ENCODE measurements at regions not wholly inside any gene's neighbourhood (a gene's known extent, or its start where the extent isn't known, plus 50 kb on each side); places are given as distances from the start of the nearest gene placed in this dataset.

DNA sequence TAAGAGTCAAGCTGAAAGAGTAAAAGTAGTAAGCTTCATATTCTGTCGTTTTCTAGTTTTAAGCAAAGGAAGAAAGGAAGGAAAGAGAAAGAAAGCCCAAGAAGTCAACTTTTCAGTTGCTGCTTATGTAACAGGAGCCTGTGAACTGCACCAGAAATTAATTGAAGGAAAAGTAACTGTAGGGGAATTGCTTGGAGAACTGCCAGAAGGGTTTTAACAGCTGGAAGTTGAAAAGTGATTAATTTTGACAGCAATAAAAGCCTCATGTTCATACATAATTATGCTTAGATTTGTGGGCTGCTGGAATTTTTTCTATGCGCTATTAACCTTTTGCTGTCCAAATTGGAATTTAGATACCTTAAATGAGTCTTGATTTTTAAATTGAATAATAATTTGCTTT is 255.7 kb downstream of the ENC1 start:
- Histone ChIP-seq H3K4me3 (no peak overlapping the region), H3K4me1 (peaks cover 12% of the 10 kb centered on the region), H3K27ac (no peak overlapping the region), H3K36me3 (no peaks in the 10 kb centered on the region), H3K27me3 (no peaks in the 10 kb centered on the region), H3K9me3 (no peaks in the 10 kb centered on the region)
- TF ChIP-seq EP300 (IDR thresholded peaks at IDR 0.05) (no peak), POLR2AphosphoS5 (IDR thresholded peaks at IDR 0.05) (no peak), POLR2A (IDR thresholded peaks at IDR 0.05) (no peak)
- TF ChIP-seq, protein P1, sequence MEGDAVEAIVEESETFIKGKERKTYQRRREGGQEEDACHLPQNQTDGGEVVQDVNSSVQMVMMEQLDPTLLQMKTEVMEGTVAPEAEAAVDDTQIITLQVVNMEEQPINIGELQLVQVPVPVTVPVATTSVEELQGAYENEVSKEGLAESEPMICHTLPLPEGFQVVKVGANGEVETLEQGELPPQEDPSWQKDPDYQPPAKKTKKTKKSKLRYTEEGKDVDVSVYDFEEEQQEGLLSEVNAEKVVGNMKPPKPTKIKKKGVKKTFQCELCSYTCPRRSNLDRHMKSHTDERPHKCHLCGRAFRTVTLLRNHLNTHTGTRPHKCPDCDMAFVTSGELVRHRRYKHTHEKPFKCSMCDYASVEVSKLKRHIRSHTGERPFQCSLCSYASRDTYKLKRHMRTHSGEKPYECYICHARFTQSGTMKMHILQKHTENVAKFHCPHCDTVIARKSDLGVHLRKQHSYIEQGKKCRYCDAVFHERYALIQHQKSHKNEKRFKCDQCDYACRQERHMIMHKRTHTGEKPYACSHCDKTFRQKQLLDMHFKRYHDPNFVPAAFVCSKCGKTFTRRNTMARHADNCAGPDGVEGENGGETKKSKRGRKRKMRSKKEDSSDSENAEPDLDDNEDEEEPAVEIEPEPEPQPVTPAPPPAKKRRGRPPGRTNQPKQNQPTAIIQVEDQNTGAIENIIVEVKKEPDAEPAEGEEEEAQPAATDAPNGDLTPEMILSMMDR (IDR thresholded peaks at IDR 0.05) = no peak
- WGBS = 34% methylated on average over 2 of the region's 2 CpGs
- no peak for DNase-seq (ENCODE audit: low spot score in 2 of 2)

DNA sequence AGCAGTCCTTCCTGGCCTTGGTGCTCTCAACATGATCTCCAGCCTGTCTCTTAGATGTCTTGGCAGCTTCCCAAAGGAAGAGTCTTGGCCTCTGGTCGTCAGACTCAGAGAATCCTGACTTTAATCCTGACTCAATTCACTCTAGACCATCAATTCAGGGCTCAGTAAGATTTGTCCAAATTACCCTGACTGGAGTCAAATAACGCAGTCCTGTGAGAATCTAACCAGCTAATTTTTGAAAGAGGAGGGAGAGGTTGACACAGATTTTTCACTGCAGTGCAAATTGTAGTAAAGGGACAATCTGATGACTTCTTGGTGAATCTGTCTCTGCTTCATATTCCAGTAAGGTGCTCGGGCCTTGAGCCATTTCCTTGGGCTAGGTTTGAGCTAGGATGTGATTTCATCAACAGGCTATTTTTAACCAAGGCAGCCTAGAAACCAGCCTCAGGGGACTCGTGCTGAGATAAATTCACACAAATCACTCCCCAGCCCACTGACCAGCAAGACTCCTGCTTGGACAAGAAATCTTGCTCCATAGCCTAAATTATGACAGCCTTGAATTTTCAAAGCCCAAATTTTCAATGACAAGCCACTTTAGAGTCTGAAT is 257.4 kb downstream of the ENC1 start:
- Histone ChIP-seq H3K4me1 (peaks cover 12% of the 10 kb centered on the region), H3K4me3 (no peak overlapping the region), H3K9me3 (no peaks in the 10 kb centered on the region), H3K27ac (no peak overlapping the region), H3K36me3 (no peaks in the 10 kb centered on the region), H3K27me3 (no peaks in the 10 kb centered on the region)
- 29% methylated on average over 4 of the region's 4 CpGs for WGBS
- no peak for TF ChIP-seq EP300 (IDR thresholded peaks at IDR 0.05)
- TF ChIP-seq, protein P1 (IDR thresholded peaks at IDR 0.05) = no peak
- no peak for TF ChIP-seq POLR2A (IDR thresholded peaks at IDR 0.05)
- TF ChIP-seq POLR2AphosphoS5 (IDR thresholded peaks at IDR 0.05) = no peak
- no peak for DNase-seq (ENCODE audit: low spot score in 2 of 2)

DNA sequence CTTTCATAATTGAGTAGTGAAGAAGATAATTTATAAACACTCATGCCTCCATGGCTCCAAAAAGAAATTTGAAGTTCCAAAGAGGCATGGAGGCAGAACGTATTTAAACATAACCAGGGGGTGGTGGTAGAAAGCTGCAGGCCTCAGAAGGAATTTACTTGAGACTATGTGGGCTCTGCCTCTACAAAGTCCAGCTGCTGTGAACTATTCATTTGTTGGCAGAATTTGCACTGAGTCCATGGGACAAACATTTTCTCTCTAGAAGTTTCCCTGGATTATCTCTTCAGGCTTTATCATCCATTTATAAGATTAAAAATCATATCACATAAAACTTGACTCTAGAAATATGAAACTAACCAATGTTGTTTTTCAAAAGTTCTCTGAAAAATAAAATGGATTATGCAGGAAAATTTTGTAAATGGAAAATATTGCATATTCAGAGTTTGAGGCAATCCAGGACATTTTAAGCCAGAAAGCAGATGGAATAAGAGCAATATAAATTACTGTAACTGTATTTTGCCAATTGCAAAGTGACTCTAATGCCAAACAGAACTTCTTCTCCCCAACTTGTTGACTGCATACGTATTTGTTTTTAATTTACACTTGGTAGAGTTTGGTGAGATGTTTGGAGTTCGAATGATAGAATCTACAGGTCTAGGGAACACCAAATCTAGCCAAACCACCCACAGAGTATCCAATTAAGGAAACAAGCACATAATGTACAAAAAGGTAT is 258.2 kb downstream of the ENC1 start:
- Histone ChIP-seq H3K4me1 (peaks cover 12% of the 10 kb centered on the region), H3K36me3 (no peaks in the 10 kb centered on the region), H3K27ac (no peak overlapping the region), H3K4me3 (no peak overlapping the region), H3K9me3 (no peaks in the 10 kb centered on the region), H3K27me3 (no peaks in the 10 kb centered on the region)
- no peak for DNase-seq (ENCODE audit: low spot score in 2 of 2)
- WGBS = 70% methylated on average over 3 of the region's 3 CpGs
- TF ChIP-seq POLR2A (IDR thresholded peaks at IDR 0.05) (no peak), EP300 (IDR thresholded peaks at IDR 0.05) (no peak), POLR2AphosphoS5 (IDR thresholded peaks at IDR 0.05) (no peak)
- TF ChIP-seq, protein P1 (IDR thresholded peaks at IDR 0.05) = no peak

DNA sequence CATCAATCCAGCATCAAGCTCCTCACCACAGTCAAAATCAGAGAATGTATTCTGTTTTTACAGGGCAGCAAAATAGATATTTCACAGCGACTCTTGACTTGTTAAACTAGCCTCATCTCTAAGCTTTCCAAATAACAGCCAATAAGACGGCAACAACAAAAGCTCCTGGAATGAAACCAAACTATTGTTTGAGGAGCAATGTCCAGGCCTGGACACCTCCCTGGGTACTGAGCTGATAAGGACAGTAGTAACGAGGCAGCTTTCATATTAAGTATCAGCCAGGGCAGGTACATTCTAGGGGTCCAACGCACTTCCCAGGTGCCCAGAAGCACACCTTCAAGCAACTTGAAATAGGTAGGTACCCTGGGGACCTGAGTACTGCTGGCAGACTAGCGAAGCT is 260.3 kb downstream of the ENC1 start:
- Histone ChIP-seq H3K27ac (no peak overlapping the region), H3K27me3 (no peaks in the 10 kb centered on the region), H3K9me3 (no peaks in the 10 kb centered on the region), H3K4me3 (no peak overlapping the region), H3K4me1 (peaks cover 12% of the 10 kb centered on the region), H3K36me3 (no peaks in the 10 kb centered on the region)
- no peak for DNase-seq (ENCODE audit: low spot score in 2 of 2)
- 85% methylated on average over 5 of the region's 5 CpGs for WGBS
- no peak for TF ChIP-seq POLR2AphosphoS5 (IDR thresholded peaks at IDR 0.05)
- TF ChIP-seq EP300 (IDR thresholded peaks at IDR 0.05) = no peak
- no peak for TF ChIP-seq POLR2A (IDR thresholded peaks at IDR 0.05)
- TF ChIP-seq, protein P1 (IDR thresholded peaks at IDR 0.05) = no peak

DNA sequence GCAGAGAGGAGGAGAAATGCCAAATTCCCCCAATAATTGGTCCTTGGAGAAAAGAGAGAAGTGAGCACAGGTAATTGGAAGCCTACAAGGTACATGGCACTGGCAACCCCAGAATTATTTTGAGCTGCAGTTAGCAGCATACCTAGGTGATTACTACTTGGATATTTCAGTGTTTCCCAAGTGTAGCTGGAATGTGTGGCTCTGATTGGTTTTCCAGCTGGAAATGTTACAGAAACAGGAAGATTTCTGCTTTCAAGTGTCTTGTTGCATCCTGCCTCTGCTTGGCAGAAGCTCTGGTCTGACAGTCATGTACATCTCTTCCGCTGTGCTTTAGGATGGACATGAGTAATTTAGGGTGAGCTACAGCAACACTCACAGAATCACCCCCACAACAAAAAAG is 262.1 kb downstream of the ENC1 start:
- no peaks in the 10 kb centered on the region for H3K36me3 ChIP-seq
- TF ChIP-seq, protein P1 (IDR thresholded peaks at IDR 0.05) = no peak
- no peak for TF ChIP-seq POLR2A (IDR thresholded peaks at IDR 0.05)
- no peak for TF ChIP-seq POLR2AphosphoS5 (IDR thresholded peaks at IDR 0.05)
- no peak for TF ChIP-seq EP300 (IDR thresholded peaks at IDR 0.05)
- no peaks in the 10 kb centered on the region for H3K27me3 ChIP-seq
- H3K27ac ChIP-seq = no peak overlapping the region
- H3K4me3 ChIP-seq = no peak overlapping the region
- H3K4me1 ChIP-seq = peaks cover 10% of the 10 kb centered on the region
- no peak for DNase-seq (ENCODE audit: low spot score in 2 of 2)
- no peaks in the 10 kb centered on the region for H3K9me3 ChIP-seq
- 56% methylated on average over 1 of the region's 1 CpG for WGBS
